ENCODE measurements at regions not wholly inside any gene's neighbourhood (a gene's known extent, or its start where the extent isn't known, plus 50 kb on each side); places are given as distances from the start of the nearest gene placed in this dataset.
"Not testable (repeated sequence)": the region's sequence is repeated elsewhere in the genome, so short reads cannot be mapped to it uniquely, and the experiment has no call there.

GRCh38 chr12:91261820-91262676 lies 79.4 kb upstream of the DCN start:
- no peak for DNase-seq

- no peak for DNase-seq
These were observed 73.8 kb upstream of the DCN start for GRCh38 chr12:91256411-91256810.

DNA sequence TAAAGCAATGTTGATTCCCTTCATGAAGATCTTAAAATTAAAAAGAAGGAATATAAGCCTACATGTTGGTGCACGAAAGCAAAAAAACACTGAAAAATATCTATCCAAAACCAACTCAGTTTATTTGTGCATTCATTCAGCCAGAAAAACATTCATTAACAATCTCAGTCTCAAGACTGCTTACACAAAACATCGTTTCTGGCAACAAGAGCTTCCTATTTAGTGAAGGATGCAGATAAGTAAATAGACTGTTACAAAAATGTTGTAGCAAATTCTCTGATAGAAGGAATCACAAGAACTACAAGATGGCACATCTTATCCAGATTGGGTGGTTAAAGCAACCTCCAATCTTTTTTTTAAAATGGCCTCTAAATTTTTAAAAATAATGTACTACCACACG lies 69.7 kb upstream of the DCN start:
- DNase-seq: no peak

DNA sequence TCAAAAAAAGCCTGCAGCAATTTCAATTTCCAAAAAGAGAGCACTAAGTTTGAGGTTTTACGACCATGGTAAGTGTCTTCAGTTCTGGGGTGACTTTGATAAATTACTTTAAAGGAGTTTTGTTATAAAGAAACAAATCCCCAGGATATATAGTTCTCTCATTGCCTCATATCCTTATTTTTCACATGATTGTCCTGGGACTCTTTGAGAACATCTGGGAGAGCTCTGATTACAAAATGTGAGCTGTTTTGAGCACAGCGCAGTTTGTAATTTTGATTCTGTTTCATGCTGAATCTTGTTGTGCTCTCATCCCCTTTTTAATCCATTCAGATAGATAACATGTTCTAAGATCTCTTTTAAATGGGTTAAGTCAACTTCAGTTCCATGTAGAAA lies 67.7 kb upstream of the DCN start:
- DNase-seq: no peak

- DNase-seq: no peak
These were observed 67.1 kb upstream of the DCN start for GRCh38 chr12:91249518-91250272.

DNA sequence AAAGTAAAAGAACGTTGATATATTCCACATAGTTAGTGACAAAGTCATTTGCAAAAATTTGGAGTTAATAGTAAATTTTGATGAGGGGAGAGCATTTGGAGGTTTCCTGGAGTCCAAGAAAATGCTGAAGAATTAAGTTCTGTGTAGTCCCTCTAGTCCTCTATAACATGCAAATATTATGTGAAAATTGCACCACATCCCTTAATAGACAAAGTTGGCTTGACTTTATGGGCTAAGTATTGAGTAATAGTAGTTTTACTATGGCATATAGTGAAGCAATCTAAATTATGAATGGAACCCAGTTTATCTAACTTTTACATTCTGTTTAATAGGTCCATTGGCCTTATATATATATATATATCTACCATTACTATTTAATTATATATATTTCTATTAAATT lies 66.4 kb upstream of the DCN start:
- no peak for DNase-seq

GRCh38 chr12:91243177-91243576 lies 60.6 kb upstream of the DCN start:
- DNase-seq: not testable (repeated sequence)

GRCh38 chr12:91241756-91242155 lies 59.1 kb upstream of the DCN start:
- no peak for DNase-seq

GRCh38 chr12:91240386-91241095 lies 57.9 kb upstream of the DCN start:
- DNase-seq: no peak

DNA sequence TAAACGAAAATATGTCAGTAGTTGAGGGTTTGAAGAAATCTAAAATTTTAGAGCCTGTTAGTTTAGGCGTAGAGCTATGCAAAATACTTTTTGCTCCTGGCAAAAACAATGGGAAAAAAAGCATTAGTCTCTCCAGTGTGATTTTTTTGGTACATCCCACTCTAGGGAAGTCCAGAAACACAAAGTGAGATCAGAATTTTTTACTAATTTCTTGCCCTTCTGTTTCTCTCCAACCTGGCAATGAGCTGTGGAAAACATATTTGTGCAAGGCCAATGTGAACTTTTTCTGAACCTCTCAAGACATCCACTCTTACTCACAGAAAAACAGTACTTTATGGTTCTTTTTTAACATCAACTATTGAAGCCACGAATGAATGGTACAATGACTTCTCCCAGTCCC lies 56.9 kb upstream of the DCN start:
- DNase-seq: no peak

Measured in SHP77 treated with DMSO at 0.1 percent for 48 hours (cell line).